22Rv1 (cell line): ENCODE measurements at regions not wholly inside any gene's neighbourhood (a gene's known extent, or its start where the extent isn't known, plus 50 kb on each side); places are given as distances from the start of the nearest gene placed in this dataset.

ENCODE experiments used
- ZFX ChIP-seq: fragments of 450-650 bp; IDR thresholded peaks from 2 replicates; pipeline ENCODE4 v1.6.1; 2017; ENCODE audit warnings: antibody characterized with exemption, borderline replicate concordance
- TF ChIP-seq, protein P1 (sequence below): fragments of 450-650 bp; IDR thresholded peaks from 2 replicates; pipeline ENCODE4 v1.5.1; 2017; ENCODE audit warnings: mild to moderate bottlenecking

DNA sequence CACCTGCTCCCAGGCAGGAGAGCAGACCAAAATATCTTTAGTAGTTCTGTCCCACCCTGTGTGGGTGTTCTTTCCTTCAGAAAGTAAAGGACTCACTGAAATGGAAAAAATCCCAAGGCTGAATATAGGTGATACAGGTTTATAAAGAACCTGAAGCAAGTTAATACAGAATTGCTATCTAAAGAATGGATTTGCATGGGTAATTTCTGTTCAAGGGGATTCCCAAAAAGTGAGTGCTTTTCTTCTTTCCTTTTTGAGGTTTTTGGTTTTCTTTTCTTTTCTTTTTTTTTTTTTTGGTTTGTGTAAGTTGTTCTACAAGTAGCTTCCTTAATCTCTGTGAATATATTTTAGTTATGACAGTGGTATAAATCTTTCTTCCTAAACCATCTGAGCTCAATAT lies 560.7 kb upstream of the BOD1L1 start:
- TF ChIP-seq, protein P1, sequence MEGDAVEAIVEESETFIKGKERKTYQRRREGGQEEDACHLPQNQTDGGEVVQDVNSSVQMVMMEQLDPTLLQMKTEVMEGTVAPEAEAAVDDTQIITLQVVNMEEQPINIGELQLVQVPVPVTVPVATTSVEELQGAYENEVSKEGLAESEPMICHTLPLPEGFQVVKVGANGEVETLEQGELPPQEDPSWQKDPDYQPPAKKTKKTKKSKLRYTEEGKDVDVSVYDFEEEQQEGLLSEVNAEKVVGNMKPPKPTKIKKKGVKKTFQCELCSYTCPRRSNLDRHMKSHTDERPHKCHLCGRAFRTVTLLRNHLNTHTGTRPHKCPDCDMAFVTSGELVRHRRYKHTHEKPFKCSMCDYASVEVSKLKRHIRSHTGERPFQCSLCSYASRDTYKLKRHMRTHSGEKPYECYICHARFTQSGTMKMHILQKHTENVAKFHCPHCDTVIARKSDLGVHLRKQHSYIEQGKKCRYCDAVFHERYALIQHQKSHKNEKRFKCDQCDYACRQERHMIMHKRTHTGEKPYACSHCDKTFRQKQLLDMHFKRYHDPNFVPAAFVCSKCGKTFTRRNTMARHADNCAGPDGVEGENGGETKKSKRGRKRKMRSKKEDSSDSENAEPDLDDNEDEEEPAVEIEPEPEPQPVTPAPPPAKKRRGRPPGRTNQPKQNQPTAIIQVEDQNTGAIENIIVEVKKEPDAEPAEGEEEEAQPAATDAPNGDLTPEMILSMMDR: no peak
- no peak for TF ChIP-seq ZFX
